ENCODE measurements at regions not wholly inside any gene's neighbourhood (a gene's known extent, or its start where the extent isn't known, plus 50 kb on each side); places are given as distances from the start of the nearest gene placed in this dataset.
A peak's percentile ranks its signal among the peaks of the same experiment; 100 is the strongest.

GRCh38 chr2:161078211-161078539 is 82.1 kb upstream of the TANK start:
- no peaks in the 10 kb centered on the region for H3K36me3 Mint-ChIP-seq
- peak overlapping the region; percentile 57 for H3K4me3 Mint-ChIP-seq
- peak overlapping the region; percentile 85 for H3K27ac Mint-ChIP-seq
- H3K27me3 Mint-ChIP-seq = no peaks in the 10 kb centered on the region
- peaks cover 37% of the 10 kb centered on the region for H3K4me1 Mint-ChIP-seq (ENCODE audit: low read depth)
- H3K9me3 Mint-ChIP-seq (ENCODE audit: low read depth) = no peaks in the 10 kb centered on the region

GRCh38 chr2:161085149-161085548 is 75.1 kb upstream of the TANK start:
- Mint-ChIP-seq H3K27me3 (no peaks in the 10 kb centered on the region), H3K4me3 (no peak overlapping the region), H3K9me3 (ENCODE audit: low read depth) (no peaks in the 10 kb centered on the region)

GRCh38 chr2:161088658-161089350 is 71.4 kb upstream of the TANK start:
- H3K4me3 Mint-ChIP-seq = no peak overlapping the region
- no peaks in the 10 kb centered on the region for H3K9me3 Mint-ChIP-seq (ENCODE audit: low read depth)
- H3K27ac Mint-ChIP-seq = no peak overlapping the region
- H3K27me3 Mint-ChIP-seq = no peaks in the 10 kb centered on the region
- peaks cover 24% of the 10 kb centered on the region for H3K4me1 Mint-ChIP-seq (ENCODE audit: low read depth)
- no peaks in the 10 kb centered on the region for H3K36me3 Mint-ChIP-seq

More at GRCh38 chr2:161085149-161085548, 75.1 kb upstream of the TANK start:
- Mint-ChIP-seq H3K4me1 (ENCODE audit: low read depth) (peaks cover 15% of the 10 kb centered on the region), H3K36me3 (no peaks in the 10 kb centered on the region), H3K27ac (no peak overlapping the region)

GRCh38 chr2:161090411-161090810 is 69.8 kb upstream of the TANK start:
- peak overlapping the region; percentile 12 for H3K27ac Mint-ChIP-seq
- H3K27me3 Mint-ChIP-seq = peaks cover 3% of the 10 kb centered on the region
- H3K4me3 Mint-ChIP-seq = peak overlapping the region; percentile 56
- no peaks in the 10 kb centered on the region for H3K9me3 Mint-ChIP-seq (ENCODE audit: low read depth)
- no peaks in the 10 kb centered on the region for H3K36me3 Mint-ChIP-seq
- H3K4me1 Mint-ChIP-seq (ENCODE audit: low read depth) = peaks cover 20% of the 10 kb centered on the region

- peaks cover 3% of the 10 kb centered on the region for H3K36me3 Mint-ChIP-seq
- H3K9me3 Mint-ChIP-seq (ENCODE audit: low read depth) = no peaks in the 10 kb centered on the region
- peaks cover 7% of the 10 kb centered on the region for H3K4me1 Mint-ChIP-seq (ENCODE audit: low read depth)
- H3K27ac Mint-ChIP-seq = no peak overlapping the region
- H3K4me3 Mint-ChIP-seq = no peak overlapping the region
- peaks cover 3% of the 10 kb centered on the region for H3K27me3 Mint-ChIP-seq
Measured at GRCh38 chr2:161095314-161095713, 64.9 kb upstream of the TANK start.

GRCh38 chr2:161096336-161096735 is 63.9 kb upstream of the TANK start:
- Mint-ChIP-seq H3K9me3 (ENCODE audit: low read depth) (no peaks in the 10 kb centered on the region), H3K4me1 (ENCODE audit: low read depth) (no peaks in the 10 kb centered on the region), H3K27ac (no peak overlapping the region), H3K36me3 (peaks cover 3% of the 10 kb centered on the region), H3K27me3 (peaks cover 3% of the 10 kb centered on the region), H3K4me3 (no peak overlapping the region)

GRCh38 chr2:161097157-161097556 is 63.1 kb upstream of the TANK start:
- Mint-ChIP-seq H3K27ac (no peak overlapping the region), H3K36me3 (peaks cover 3% of the 10 kb centered on the region), H3K4me1 (ENCODE audit: low read depth) (no peaks in the 10 kb centered on the region), H3K4me3 (no peak overlapping the region), H3K27me3 (peaks cover 3% of the 10 kb centered on the region), H3K9me3 (ENCODE audit: low read depth) (no peaks in the 10 kb centered on the region)

- no peak overlapping the region for H3K4me3 Mint-ChIP-seq
- H3K9me3 Mint-ChIP-seq (ENCODE audit: low read depth) = no peaks in the 10 kb centered on the region
- peaks cover 7% of the 10 kb centered on the region for H3K4me1 Mint-ChIP-seq (ENCODE audit: low read depth)
- H3K27ac Mint-ChIP-seq = no peak overlapping the region
- H3K27me3 Mint-ChIP-seq = peaks cover under 1% of the 10 kb centered on the region
- peaks cover 3% of the 10 kb centered on the region for H3K36me3 Mint-ChIP-seq
Measured at GRCh38 chr2:161100211-161100895, 59.9 kb upstream of the TANK start.

GRCh38 chr2:161101406-161101805 is 58.8 kb upstream of the TANK start:
- peaks cover 3% of the 10 kb centered on the region for H3K36me3 Mint-ChIP-seq
- no peak overlapping the region for H3K27ac Mint-ChIP-seq
- peaks cover 7% of the 10 kb centered on the region for H3K4me1 Mint-ChIP-seq (ENCODE audit: low read depth)
- no peak overlapping the region for H3K4me3 Mint-ChIP-seq
- no peaks in the 10 kb centered on the region for H3K27me3 Mint-ChIP-seq
- no peaks in the 10 kb centered on the region for H3K9me3 Mint-ChIP-seq (ENCODE audit: low read depth)

- Mint-ChIP-seq H3K27ac (no peak overlapping the region), H3K9me3 (ENCODE audit: low read depth) (no peaks in the 10 kb centered on the region), H3K4me1 (ENCODE audit: low read depth) (peaks cover 7% of the 10 kb centered on the region), H3K36me3 (peaks cover 3% of the 10 kb centered on the region), H3K27me3 (no peaks in the 10 kb centered on the region), H3K4me3 (no peak overlapping the region)
Measured at GRCh38 chr2:161102770-161103450, 57.3 kb upstream of the TANK start.

- H3K4me1 Mint-ChIP-seq (ENCODE audit: low read depth) = peaks cover 7% of the 10 kb centered on the region
- no peaks in the 10 kb centered on the region for H3K27me3 Mint-ChIP-seq
- no peaks in the 10 kb centered on the region for H3K9me3 Mint-ChIP-seq (ENCODE audit: low read depth)
- no peak overlapping the region for H3K27ac Mint-ChIP-seq
- H3K4me3 Mint-ChIP-seq = no peak overlapping the region
- peaks cover 1% of the 10 kb centered on the region for H3K36me3 Mint-ChIP-seq
Measured at GRCh38 chr2:161103451-161103831, 56.8 kb upstream of the TANK start.

- H3K4me3 Mint-ChIP-seq = no peak overlapping the region
- H3K27me3 Mint-ChIP-seq = no peaks in the 10 kb centered on the region
- H3K27ac Mint-ChIP-seq = peak overlapping the region; percentile 23
- H3K4me1 Mint-ChIP-seq (ENCODE audit: low read depth) = peaks cover 7% of the 10 kb centered on the region
- H3K36me3 Mint-ChIP-seq = no peaks in the 10 kb centered on the region
- no peaks in the 10 kb centered on the region for H3K9me3 Mint-ChIP-seq (ENCODE audit: low read depth)
Measured at GRCh38 chr2:161104054-161104553, 56.1 kb upstream of the TANK start.

- Mint-ChIP-seq H3K9me3 (ENCODE audit: low read depth) (no peaks in the 10 kb centered on the region), H3K36me3 (no peaks in the 10 kb centered on the region), H3K27ac (no peak overlapping the region), H3K4me3 (no peak overlapping the region), H3K4me1 (ENCODE audit: low read depth) (peaks cover 7% of the 10 kb centered on the region), H3K27me3 (no peaks in the 10 kb centered on the region)
Measured at GRCh38 chr2:161107265-161107664, 53.0 kb upstream of the TANK start.
